ENCODE measurements at regions not wholly inside any gene's neighbourhood (a gene's known extent, or its start where the extent isn't known, plus 50 kb on each side); places are given as distances from the start of the nearest gene placed in this dataset.

DNA sequence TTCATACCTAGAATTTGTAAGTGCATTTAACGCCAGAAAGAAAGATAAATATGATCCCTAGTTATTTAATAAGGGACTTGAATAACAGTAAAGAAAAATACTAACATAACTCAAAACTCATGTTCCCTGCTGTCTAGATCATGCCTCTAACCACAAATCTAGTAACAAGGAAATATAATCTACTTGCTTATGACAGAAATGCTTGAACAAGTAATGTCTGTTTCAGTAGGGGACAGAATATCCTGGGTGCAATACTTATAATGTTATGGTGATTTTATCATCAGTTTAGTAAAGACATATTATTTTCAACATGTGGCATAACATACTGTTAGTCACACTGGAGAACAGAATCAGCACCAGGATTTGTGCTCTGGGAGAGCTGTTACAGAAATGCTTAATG, 861.9 kb upstream of the SLITRK1 start:
- Mint-ChIP-seq H3K36me3 (ENCODE audit: insufficient read depth, unreplicated experiment) (no peaks in the 10 kb centered on the region), H3K9me3 (ENCODE audit: unreplicated experiment) (no peaks in the 10 kb centered on the region), H3K4me1 (ENCODE audit: low read depth, unreplicated experiment) (no peaks in the 10 kb centered on the region), H3K4me3 (ENCODE audit: unreplicated experiment) (no peak overlapping the region), H3K27ac (ENCODE audit: unreplicated experiment) (no peak overlapping the region), H3K27me3 (ENCODE audit: insufficient read depth, unreplicated experiment) (peaks cover 5% of the 10 kb centered on the region)
- Histone ChIP-seq H3K4me3 (ENCODE audit: low read depth, low read length) (no peak overlapping the region), H3K4me1 (no peaks in the 10 kb centered on the region), H3K36me3 (ENCODE audit: control insufficient read depth, insufficient read depth, low read length) (no peaks in the 10 kb centered on the region), H3K9me3 (no peaks in the 10 kb centered on the region), H3K27me3 (replicated peaks; ENCODE audit: control insufficient read depth, insufficient read depth, low read length) (no peaks in the 10 kb centered on the region)
- no TSS peak for BruUV-seq (replicated peaks)
- intact Hi-C loops (cut with micrococcal nuclease; ENCODE audit: unreplicated experiment) = no loop called here
- DNase-seq = no peak
- TF ChIP-seq, protein P1, sequence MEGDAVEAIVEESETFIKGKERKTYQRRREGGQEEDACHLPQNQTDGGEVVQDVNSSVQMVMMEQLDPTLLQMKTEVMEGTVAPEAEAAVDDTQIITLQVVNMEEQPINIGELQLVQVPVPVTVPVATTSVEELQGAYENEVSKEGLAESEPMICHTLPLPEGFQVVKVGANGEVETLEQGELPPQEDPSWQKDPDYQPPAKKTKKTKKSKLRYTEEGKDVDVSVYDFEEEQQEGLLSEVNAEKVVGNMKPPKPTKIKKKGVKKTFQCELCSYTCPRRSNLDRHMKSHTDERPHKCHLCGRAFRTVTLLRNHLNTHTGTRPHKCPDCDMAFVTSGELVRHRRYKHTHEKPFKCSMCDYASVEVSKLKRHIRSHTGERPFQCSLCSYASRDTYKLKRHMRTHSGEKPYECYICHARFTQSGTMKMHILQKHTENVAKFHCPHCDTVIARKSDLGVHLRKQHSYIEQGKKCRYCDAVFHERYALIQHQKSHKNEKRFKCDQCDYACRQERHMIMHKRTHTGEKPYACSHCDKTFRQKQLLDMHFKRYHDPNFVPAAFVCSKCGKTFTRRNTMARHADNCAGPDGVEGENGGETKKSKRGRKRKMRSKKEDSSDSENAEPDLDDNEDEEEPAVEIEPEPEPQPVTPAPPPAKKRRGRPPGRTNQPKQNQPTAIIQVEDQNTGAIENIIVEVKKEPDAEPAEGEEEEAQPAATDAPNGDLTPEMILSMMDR (IDR thresholded peaks at IDR 0.05; ENCODE audit: insufficient read depth in 1 of 2, low read depth in 1 of 2, low read length in 1 of 2, severe bottlenecking in 1 of 2, unreplicated experiment in 1 of 2) = no peak
- CTCF ChIA-PET = no interaction called here
- POLR2A ChIA-PET = no interaction called here

DNA sequence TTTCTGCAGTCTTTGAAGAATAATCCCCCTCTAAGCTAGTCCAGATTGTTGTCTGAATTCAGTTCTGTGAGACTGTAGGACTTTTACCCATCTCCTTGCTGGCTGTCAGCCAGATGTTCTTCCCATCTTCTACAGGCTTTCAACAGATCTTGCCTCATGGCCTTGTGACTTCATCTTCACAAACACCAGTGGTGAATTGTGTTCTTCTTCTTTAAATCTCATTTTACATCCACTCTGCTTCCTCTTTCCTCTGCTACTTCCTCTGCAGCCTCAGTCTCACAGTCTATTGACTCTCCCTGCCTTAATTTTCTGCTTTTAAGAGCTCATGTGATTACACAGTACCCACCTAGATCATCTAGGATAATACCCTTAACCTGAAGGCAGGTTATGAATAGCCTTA, 859.0 kb upstream of the SLITRK1 start:
- CTCF ChIA-PET = no interaction called here
- H3K4me1 ChIP-seq = no peaks in the 10 kb centered on the region
- H3K4me1 Mint-ChIP-seq (ENCODE audit: low read depth, unreplicated experiment) = no peaks in the 10 kb centered on the region

DNA sequence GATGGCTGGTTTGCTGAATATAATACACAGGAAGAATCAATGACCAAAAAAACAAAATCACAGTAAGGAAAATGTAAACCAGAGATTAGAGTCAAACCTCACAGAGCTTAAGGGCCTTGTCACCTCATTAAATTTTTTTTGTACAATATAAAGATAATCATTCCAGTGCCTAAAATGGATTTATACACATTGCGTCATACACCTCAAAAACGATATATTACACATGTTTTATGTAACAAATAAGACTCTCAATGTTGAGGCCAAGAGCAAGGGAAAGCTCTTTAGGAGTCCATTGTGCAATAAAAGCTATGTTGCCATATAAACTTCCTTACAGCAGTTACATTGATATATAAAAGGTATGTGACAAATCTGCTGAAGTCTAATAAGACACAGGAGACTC, 856.7 kb upstream of the SLITRK1 start:
- H3K9me3 Mint-ChIP-seq (ENCODE audit: unreplicated experiment) = no peaks in the 10 kb centered on the region
- DNase-seq = no peak
- no peaks in the 10 kb centered on the region for H3K36me3 ChIP-seq (ENCODE audit: control insufficient read depth, insufficient read depth, low read length)
- TF ChIP-seq, protein P1 (IDR thresholded peaks at IDR 0.05; ENCODE audit: insufficient read depth in 1 of 2, low read depth in 1 of 2, low read length in 1 of 2, severe bottlenecking in 1 of 2, unreplicated experiment in 1 of 2) = no peak
- no peaks in the 10 kb centered on the region for H3K36me3 Mint-ChIP-seq (ENCODE audit: insufficient read depth, unreplicated experiment)
- no TSS peak for BruUV-seq (replicated peaks)
- no peak overlapping the region for H3K27ac Mint-ChIP-seq (ENCODE audit: unreplicated experiment)
- intact Hi-C loops (cut with micrococcal nuclease; ENCODE audit: unreplicated experiment) = no loop called here
- POLR2A ChIA-PET = no interaction called here
- no peaks in the 10 kb centered on the region for H3K4me1 Mint-ChIP-seq (ENCODE audit: low read depth, unreplicated experiment)
- no peak overlapping the region for H3K4me3 Mint-ChIP-seq (ENCODE audit: unreplicated experiment)
- no peaks in the 10 kb centered on the region for H3K27me3 ChIP-seq (replicated peaks; ENCODE audit: control insufficient read depth, insufficient read depth, low read length)
- no peaks in the 10 kb centered on the region for H3K4me1 ChIP-seq
- no peaks in the 10 kb centered on the region for H3K9me3 ChIP-seq
- CTCF ChIA-PET = no interaction called here
- H3K4me3 ChIP-seq (ENCODE audit: low read depth, low read length) = no peak overlapping the region
- H3K27me3 Mint-ChIP-seq (ENCODE audit: insufficient read depth, unreplicated experiment) = peaks cover 2% of the 10 kb centered on the region

More for the DNA sequence above, 859.0 kb upstream of the SLITRK1 start:
- no peak for DNase-seq
- Histone ChIP-seq H3K9me3 (no peaks in the 10 kb centered on the region), H3K4me3 (ENCODE audit: low read depth, low read length) (no peak overlapping the region), H3K27me3 (replicated peaks; ENCODE audit: control insufficient read depth, insufficient read depth, low read length) (no peaks in the 10 kb centered on the region), H3K36me3 (ENCODE audit: control insufficient read depth, insufficient read depth, low read length) (no peaks in the 10 kb centered on the region)
- no TSS peak for BruUV-seq (replicated peaks)
- Mint-ChIP-seq H3K9me3 (ENCODE audit: unreplicated experiment) (no peaks in the 10 kb centered on the region), H3K4me3 (ENCODE audit: unreplicated experiment) (no peak overlapping the region), H3K27me3 (ENCODE audit: insufficient read depth, unreplicated experiment) (peaks cover 5% of the 10 kb centered on the region), H3K27ac (ENCODE audit: unreplicated experiment) (no peak overlapping the region), H3K36me3 (ENCODE audit: insufficient read depth, unreplicated experiment) (no peaks in the 10 kb centered on the region)
- POLR2A ChIA-PET = no interaction called here
- intact Hi-C loops (cut with micrococcal nuclease; ENCODE audit: unreplicated experiment) = no loop called here
- TF ChIP-seq, protein P1 (IDR thresholded peaks at IDR 0.05; ENCODE audit: insufficient read depth in 1 of 2, low read depth in 1 of 2, low read length in 1 of 2, severe bottlenecking in 1 of 2, unreplicated experiment in 1 of 2) = no peak

Measured in Caco-2 (cell line).